Stimulated activated CD4-positive, alpha-beta T cell treated with anti-CD3 and anti-CD28 coated beads, Interleukin-4, amount 100 ng/mL, for 24 hours (primary cell): ENCODE measurements at regions not wholly inside any gene's neighbourhood (a gene's known extent, or its start where the extent isn't known, plus 50 kb on each side); places are given as distances from the start of the nearest gene placed in this dataset.
"Not testable (repeated sequence)": the region's sequence is repeated elsewhere in the genome, so short reads cannot be mapped to it uniquely, and the experiment has no call there.

ENCODE experiments used
- DNase-seq: peaks from one replicate; pipeline ENCODE4 v3.0.0-alpha.2; 2020

DNA sequence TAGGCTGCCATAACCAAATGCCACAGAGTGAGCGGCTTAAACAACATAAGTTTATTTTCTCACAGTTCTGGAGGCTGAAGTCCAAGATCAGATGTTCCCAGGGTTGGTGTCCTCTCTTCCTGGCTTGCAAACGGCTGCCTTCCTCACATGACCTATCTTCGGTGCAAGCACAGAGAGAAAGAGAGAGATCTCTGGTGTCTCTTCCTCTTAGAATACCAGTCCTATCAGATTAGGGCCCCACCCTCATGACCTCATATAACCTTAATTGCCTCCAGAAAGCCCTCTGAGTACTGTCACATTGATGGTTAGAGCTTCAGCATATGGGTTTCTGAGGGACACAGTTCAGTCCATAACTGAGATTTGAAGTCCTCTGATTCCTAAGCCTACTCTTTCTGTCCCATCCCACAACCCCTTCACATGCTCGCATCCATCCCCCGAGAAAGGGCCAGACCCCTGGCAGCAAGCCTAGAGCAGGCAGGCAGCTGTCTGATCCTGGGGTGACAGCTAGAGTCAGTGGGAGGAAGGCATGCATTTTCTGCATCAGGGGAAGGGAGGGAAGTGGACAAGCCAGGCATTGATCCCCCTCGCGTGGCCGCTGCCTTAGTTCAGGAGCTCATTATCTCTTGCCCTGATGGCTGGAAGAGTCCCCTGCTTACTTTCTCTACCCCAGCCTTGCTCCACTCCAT is 114.1 kb downstream of the FAR1 start:
- no peak for DNase-seq

GRCh38 chr11:13784441-13784840 is 116.0 kb downstream of the FAR1 start:
- no peak for DNase-seq

- no peak for DNase-seq
Measured at GRCh38 chr11:13784855-13785254, 116.4 kb downstream of the FAR1 start.

GRCh38 chr11:13786688-13787087 is 118.2 kb downstream of the FAR1 start:
- DNase-seq = no peak

GRCh38 chr11:13797616-13798015 is 129.1 kb downstream of the FAR1 start:
- not testable (repeated sequence) for DNase-seq

DNA sequence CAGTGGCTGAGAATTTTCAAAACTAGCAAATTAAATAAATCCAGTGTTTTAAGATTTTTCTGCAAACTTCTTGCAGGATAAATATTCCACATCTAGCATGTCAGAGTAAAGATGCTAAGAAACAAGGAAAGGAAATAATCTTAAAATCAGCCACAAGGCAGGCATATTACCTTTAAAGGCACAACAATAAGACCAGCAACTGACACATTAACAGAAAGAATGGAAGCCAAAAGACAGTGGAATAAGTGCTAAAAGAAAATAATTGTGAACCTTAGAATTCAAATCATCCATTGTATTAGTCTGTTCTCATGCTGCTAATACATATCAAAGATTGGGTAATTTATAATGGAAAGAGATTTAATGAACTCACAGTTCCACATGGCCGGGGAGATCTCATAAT is 132.4 kb downstream of the FAR1 start:
- DNase-seq = no peak

- DNase-seq = no peak
Measured at GRCh38 chr11:13818325-13818724, 144.2 kb upstream of the SPON1 start.

DNA sequence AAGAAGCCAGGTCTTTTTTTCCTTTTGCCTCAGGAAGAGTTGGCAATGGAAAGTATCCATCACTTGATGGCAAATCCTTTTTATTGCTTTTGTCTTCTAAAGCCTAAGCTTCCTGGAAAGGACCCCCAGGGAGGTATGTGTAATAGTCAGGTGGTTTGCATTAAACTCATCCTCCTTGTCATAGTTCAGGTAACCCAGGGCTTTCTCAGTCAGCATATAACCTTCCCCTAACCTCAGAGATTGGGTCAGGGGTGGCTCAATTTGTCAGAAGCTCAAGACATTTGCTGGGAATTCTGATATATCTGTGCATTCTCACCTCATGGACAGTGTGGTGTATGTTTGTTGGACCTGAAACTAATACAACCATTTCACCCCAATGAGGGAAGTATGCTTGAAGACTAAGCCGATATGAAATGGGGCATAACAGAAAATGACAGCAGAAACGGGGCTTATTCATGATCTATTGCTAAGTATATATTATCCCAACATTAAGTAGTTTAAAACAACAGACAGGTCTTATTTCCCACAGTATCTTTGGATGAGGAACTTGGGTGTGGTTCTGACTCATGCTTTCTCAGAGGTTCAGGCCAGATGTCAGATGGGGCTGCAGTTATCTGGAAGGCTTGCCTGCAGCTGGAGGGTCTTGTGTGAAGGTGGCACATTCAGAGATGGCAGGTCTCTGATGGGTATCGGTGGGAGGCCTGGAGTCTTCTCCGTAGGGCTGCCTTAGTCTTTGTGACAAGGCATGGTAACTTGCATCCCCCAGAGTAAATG is 135.8 kb upstream of the SPON1 start:
- DNase-seq = no peak

GRCh38 chr11:13831696-13832095 is 130.8 kb upstream of the SPON1 start:
- DNase-seq = no peak

DNA sequence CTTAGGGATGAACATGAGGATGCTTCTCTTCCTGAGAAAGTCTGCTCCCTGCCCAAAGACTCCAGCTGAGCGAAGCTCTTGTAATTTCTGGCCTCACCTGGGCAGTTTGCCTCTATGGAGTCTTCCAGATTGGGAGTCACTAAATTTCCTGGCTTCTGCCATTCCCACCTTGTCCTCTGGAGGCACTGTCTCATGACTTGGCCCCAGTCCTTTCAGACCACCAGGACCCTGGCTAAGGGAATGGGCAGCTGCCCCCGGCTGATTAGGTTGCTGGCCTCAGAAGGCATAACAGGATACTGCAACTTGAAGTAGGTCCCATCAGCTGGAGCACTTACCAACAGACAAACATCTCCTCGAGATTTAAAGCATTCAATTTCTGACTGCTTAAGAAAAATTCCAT is 128.1 kb upstream of the SPON1 start:
- no peak for DNase-seq

DNA sequence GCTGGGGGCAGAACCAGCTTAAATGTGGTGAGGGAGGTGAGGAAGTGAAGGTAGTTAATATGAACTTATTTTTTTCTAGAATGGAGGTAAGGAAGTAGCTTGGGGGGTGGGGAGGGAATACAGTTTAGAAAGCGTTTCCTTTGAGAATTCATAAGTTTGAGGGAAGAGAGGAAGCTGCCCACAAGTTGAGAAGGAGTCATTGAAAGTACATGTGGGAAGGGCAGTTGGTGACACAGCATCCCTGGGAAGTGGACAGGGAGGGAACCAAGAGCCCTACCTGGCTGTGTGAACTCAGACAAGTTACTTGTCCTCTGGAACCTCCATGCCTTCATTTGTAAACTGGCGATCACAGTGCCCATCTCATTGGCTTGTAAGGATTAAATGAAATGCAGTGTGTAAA is 125.9 kb upstream of the SPON1 start:
- no peak for DNase-seq

- DNase-seq = no peak
Measured at GRCh38 chr11:13837286-13837685, 125.2 kb upstream of the SPON1 start.

GRCh38 chr11:13841393-13841792 is 121.1 kb upstream of the SPON1 start:
- DNase-seq = no peak

GRCh38 chr11:13848031-13848430 is 114.5 kb upstream of the SPON1 start:
- no peak for DNase-seq

GRCh38 chr11:13850231-13851005 is 112.1 kb upstream of the SPON1 start:
- no peak for DNase-seq

- DNase-seq = no peak
Measured at GRCh38 chr11:13851691-13852090, 110.8 kb upstream of the SPON1 start.

- no peak for DNase-seq
Measured at GRCh38 chr11:13852481-13852880, 110.0 kb upstream of the SPON1 start.

GRCh38 chr11:13857828-13858227 is 104.7 kb upstream of the SPON1 start:
- no peak for DNase-seq

- DNase-seq = no peak
Measured at GRCh38 chr11:13859892-13860291, 102.6 kb upstream of the SPON1 start.

- no peak for DNase-seq
Measured at GRCh38 chr11:13861411-13861810, 101.1 kb upstream of the SPON1 start.

- DNase-seq = no peak
Measured at GRCh38 chr11:13862845-13863392, 99.6 kb upstream of the SPON1 start.

- DNase-seq = peak; percentile 24
Measured at GRCh38 chr11:13868710-13869397, 93.7 kb upstream of the SPON1 start.

- no peak for DNase-seq
Measured at GRCh38 chr11:13869398-13869886, 93.1 kb upstream of the SPON1 start.
